Right atrium auricular region (tissue), 2 donors: ENCODE measurements at regions not wholly inside any gene's neighbourhood (a gene's known extent, or its start where the extent isn't known, plus 50 kb on each side); places are given as distances from the start of the nearest gene placed in this dataset.
"Not testable (repeated sequence)": the region's sequence is repeated elsewhere in the genome, so short reads cannot be mapped to it uniquely, and the experiment has no call there.

Source experiments
- DNase-seq: peaks from one replicate; pipeline ENCODE4 v3.0.0-alpha.2; 2019; ENCODE audit warnings: low spot score
- H3K27ac ChIP-seq, 2 donors: fragments of 200-600 bp; sonication (generic); 1 replicate in 1 of 2; 2 replicates in 1 of 2; pipeline ENCODE4 v1.5.1; 2016 to 2019
- H3K27me3 ChIP-seq, 2 donors: fragments of 200-600 bp; sonication (generic); one replicate each; pipeline versions ENCODE4 v1.5.1 to v1.6.0; 2017 to 2019
- H3K36me3 ChIP-seq: fragments of 200-600 bp; sonication (generic); one replicate; pipeline ENCODE4 v1.5.1; 2016
- H3K4me1 ChIP-seq, 2 donors: fragments of 200-600 bp; sonication (generic); one replicate each; pipeline versions ENCODE4 v1.5.1 to v1.6.0; 2017 to 2019
- H3K4me3 ChIP-seq, 2 donors: fragments of 200-600 bp; sonication (generic); 1 replicate in 1 of 2; 2 replicates in 1 of 2; pipeline ENCODE4 v1.5.1; 2017 to 2019; ENCODE audit warnings: mild to moderate bottlenecking in 1 of 2, moderate library complexity in 1 of 2
- H3K9me3 ChIP-seq, 2 donors: fragments of 200-600 bp; sonication (generic); one replicate each; pipeline ENCODE4 v1.5.1; 2019
- TF ChIP-seq, protein P1 (sequence below), 2 donors: fragments of 200-600 bp; sonication (generic); IDR thresholded peaks; one replicate each; pipeline ENCODE4 v1.5.1; 2019; ENCODE audit warnings: antibody characterized with exemption in 2 of 2

DNA sequence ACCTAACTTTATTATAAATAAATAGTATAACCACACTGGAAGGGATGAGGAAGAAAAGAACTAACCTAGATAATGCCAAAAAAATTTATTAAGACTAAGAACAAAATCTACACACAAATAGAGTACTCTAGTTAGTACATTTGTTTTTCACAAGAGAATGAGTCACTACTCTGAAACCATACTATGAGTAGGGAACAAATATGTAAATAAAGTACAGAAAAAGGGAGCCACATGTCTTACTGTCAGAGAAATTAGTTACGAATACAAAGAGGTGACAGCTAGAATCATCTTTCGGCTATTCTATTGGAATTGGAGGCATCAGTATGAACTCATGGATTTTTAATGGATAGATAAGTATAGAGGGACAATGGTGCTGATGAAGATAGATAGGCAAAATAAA lies 150.5 kb downstream of the COPS8 start:
- Histone ChIP-seq H3K27ac (peak overlapping the region; percentile 80 to 92), H3K4me3 (no peak overlapping the region), H3K27me3 (no peaks in the 10 kb centered on the region), H3K36me3 (no peaks in the 10 kb centered on the region), H3K4me1 (peaks cover 0 to 45% of the 10 kb centered on the region in 2 donors), H3K9me3 (peaks cover 0 to 11% of the 10 kb centered on the region in 2 donors)
- TF ChIP-seq, protein P1, sequence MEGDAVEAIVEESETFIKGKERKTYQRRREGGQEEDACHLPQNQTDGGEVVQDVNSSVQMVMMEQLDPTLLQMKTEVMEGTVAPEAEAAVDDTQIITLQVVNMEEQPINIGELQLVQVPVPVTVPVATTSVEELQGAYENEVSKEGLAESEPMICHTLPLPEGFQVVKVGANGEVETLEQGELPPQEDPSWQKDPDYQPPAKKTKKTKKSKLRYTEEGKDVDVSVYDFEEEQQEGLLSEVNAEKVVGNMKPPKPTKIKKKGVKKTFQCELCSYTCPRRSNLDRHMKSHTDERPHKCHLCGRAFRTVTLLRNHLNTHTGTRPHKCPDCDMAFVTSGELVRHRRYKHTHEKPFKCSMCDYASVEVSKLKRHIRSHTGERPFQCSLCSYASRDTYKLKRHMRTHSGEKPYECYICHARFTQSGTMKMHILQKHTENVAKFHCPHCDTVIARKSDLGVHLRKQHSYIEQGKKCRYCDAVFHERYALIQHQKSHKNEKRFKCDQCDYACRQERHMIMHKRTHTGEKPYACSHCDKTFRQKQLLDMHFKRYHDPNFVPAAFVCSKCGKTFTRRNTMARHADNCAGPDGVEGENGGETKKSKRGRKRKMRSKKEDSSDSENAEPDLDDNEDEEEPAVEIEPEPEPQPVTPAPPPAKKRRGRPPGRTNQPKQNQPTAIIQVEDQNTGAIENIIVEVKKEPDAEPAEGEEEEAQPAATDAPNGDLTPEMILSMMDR (IDR thresholded peaks at IDR 0.05): no peak
- no peak for DNase-seq

DNA sequence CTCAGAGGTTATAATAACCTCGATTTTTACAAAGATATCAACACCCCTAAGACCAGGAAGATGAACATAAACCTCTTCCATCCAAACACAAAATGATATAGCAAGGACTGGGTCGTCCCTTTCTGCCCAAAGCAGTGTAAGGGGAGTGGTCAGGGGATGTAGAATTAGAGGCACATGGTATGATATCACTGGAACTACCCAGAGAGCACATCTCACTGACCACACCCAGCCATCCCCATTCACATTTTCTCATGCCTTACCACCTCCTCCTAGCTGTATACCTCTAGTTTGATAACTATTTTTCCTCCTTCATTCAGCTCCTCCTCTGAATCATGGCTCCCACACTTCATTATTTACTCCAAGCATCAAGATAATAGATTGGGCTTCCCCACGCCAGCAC lies 152.6 kb downstream of the COPS8 start:
- H3K9me3 ChIP-seq: peaks cover 4 to 20% of the 10 kb centered on the region in 2 donors
- no peaks in the 10 kb centered on the region for H3K36me3 ChIP-seq
- DNase-seq: no peak
- peaks cover 0 to 31% of the 10 kb centered on the region in 2 donors for H3K4me1 ChIP-seq
- H3K27ac ChIP-seq: no peak overlapping the region
- no peaks in the 10 kb centered on the region for H3K27me3 ChIP-seq
- TF ChIP-seq, protein P1 (IDR thresholded peaks at IDR 0.05): no peak
- H3K4me3 ChIP-seq: no peak overlapping the region

DNA sequence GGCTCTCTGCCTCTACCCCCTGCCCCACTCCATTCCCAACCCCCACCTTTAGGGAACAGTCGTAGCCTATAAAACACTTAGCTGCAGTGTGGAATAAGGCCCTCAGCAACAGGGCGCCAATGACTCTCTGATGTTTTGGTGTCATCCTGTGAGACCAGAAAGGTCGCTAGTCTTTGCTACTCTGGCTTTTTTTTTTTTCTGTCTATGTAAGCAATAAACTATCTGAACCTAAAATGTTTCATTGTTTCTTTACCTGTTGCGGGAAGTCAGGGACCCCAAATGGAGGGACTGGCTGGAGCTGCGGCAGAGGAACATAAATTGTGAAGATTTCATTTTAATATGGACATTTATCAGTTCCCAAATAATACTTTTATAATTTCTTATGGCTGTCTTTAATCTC lies 154.6 kb downstream of the COPS8 start:
- no peaks in the 10 kb centered on the region for H3K36me3 ChIP-seq
- H3K27me3 ChIP-seq: no peaks in the 10 kb centered on the region
- no peak overlapping the region for H3K27ac ChIP-seq
- H3K9me3 ChIP-seq: peaks cover 4 to 20% of the 10 kb centered on the region in 2 donors
- no peak for DNase-seq
- peaks cover 0 to 12% of the 10 kb centered on the region in 2 donors for H3K4me1 ChIP-seq
- no peak overlapping the region for H3K4me3 ChIP-seq
- TF ChIP-seq, protein P1 (IDR thresholded peaks at IDR 0.05): no peak

DNA sequence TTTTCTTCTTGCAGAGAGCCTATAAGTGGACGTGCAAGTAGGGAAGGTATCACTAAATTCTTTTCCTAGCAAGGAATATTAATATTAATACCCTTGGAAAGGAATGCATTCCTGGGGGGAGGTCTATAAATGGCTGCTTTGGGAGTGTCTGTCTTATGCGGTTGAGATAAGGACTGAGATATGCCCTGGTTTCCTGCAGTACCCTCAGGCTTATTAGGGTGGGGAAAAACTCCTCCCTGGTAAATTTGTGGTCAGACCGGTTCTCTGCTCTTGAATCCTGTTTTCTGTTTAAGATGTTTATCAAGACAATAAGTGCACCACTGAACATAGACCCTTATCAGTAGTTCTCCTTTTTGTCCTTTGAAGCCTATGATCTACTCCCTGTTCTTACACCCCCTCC lies 155.2 kb downstream of the COPS8 start:
- not testable (repeated sequence) for H3K36me3 ChIP-seq, H3K4me3 ChIP-seq, H3K4me1 ChIP-seq, DNase-seq, H3K27ac ChIP-seq, H3K27me3 ChIP-seq
- peaks cover 4 to 20% of the 10 kb centered on the region in 2 donors for H3K9me3 ChIP-seq

DNA sequence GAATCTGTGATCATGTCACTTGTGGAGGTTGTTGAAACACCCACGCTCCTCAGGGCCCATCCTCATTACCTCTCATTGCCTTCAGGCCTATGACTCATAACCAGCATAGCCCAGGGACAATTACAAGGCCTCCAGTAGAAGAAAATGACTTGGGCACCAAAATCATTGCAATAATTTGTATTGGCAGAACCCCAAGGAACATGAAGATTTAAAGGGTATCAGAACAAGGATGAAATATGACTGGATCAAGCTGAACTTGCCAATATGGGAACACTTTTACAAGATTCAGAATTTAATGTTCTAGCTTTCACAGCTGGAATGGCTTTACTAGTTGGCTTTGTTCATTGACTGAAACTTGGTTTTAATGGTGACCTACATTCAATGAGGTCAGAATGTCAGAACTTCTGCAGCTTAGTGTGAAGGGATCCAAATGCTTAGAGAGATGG lies 156.4 kb downstream of the COPS8 start:
- Histone ChIP-seq H3K4me3 (no peak overlapping the region), H3K27ac (peak overlapping the region in 1 of 2 donors; percentile 26), H3K36me3 (no peaks in the 10 kb centered on the region), H3K27me3 (no peaks in the 10 kb centered on the region), H3K9me3 (peaks cover 4 to 20% of the 10 kb centered on the region in 2 donors), H3K4me1 (no peaks in the 10 kb centered on the region)
- DNase-seq: no peak
- TF ChIP-seq, protein P1 (IDR thresholded peaks at IDR 0.05): no peak

DNA sequence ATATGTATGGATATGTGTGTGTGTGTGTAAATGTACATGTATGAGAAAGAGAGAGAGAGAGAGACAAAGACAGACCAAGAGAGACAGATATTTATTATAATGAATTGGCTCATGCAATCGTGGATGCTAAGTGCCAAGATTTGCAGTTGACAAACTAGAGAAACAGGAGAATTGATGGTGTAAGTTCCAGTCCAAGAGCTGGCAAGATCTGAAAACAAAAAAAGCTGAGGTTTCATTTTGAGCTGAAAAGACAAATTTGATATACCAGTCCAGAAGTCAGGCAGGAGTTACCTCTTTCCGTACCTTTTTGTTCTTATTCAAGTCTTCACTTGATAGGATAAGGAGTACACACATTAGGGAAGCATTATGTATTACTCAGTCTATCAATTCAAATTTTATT lies 157.8 kb downstream of the COPS8 start:
- Histone ChIP-seq H3K9me3 (peaks cover 4 to 20% of the 10 kb centered on the region in 2 donors), H3K4me1 (no peaks in the 10 kb centered on the region), H3K4me3 (no peak overlapping the region), H3K36me3 (no peaks in the 10 kb centered on the region), H3K27me3 (no peaks in the 10 kb centered on the region), H3K27ac (no peak overlapping the region)
- DNase-seq: no peak
- TF ChIP-seq, protein P1 (IDR thresholded peaks at IDR 0.05): no peak
